ENCODE measurements at regions not wholly inside any gene's neighbourhood (a gene's known extent, or its start where the extent isn't known, plus 50 kb on each side); places are given as distances from the start of the nearest gene placed in this dataset.
"Not testable (repeated sequence)": the region's sequence is repeated elsewhere in the genome, so short reads cannot be mapped to it uniquely, and the experiment has no call there.

DNA sequence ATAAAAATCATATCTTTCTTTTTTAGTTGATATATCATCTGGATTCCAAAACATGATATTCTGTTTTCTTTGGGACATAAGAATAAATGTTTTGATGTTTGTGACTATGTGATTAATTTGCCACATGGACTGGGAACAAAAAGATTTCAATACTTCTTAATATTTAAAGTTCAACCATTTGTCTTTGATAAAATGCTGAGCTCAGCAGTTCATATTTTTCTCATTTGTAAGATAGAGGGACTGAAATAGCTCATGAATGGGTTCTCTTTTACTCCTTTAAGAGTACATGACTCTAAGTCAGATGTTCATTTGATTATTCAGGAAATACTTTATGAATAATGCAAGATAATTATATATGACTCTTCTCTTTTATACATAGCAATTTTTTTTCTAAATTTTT is 205.9 kb upstream of the FAM47A start:
- H3K36me3 ChIP-seq (ENCODE audit: insufficient read depth, low read length), result no peaks in the 10 kb centered on the region
- H3K4me1 ChIP-seq (ENCODE audit: control insufficient read depth, insufficient read depth, low read length), result peaks cover 6% of the 10 kb centered on the region
- no peaks in the 10 kb centered on the region for H3K27me3 ChIP-seq (ENCODE audit: control insufficient read depth, insufficient read depth, low read length)
- no peak overlapping the region for H3K9ac ChIP-seq (ENCODE audit: low read depth, low read length)
- no peak overlapping the region for H3K4me3 ChIP-seq (ENCODE audit: low read length)
- H3K9me3 ChIP-seq (replicated peaks; ENCODE audit: low read length), result no peaks in the 10 kb centered on the region
- H3K4me2 ChIP-seq (ENCODE audit: low read length), result no peak overlapping the region

DNA sequence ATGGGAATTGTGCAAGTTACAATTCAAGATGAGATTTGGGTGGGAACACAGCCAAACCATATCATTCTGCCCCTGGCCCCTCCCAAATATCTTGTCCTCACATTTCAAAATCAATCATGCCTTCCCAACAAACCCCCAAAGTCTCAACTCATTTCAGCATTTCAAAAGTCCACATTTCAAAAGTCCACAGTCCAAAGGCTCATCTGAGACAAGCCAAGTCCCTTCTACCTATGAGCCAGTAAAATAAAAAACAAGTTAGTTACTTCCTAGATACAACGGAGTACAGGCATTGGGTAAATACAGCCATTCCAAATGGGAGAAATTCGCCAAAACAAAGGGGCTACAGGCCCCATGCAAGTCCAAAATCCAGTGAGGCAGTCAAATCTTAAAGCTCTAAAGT is 203.3 kb upstream of the FAM47A start:
- not testable (repeated sequence) for H3K9me3 ChIP-seq (replicated peaks; ENCODE audit: low read length); H3K4me2 ChIP-seq (ENCODE audit: low read length); H3K36me3 ChIP-seq (ENCODE audit: insufficient read depth, low read length); H3K4me1 ChIP-seq (ENCODE audit: control insufficient read depth, insufficient read depth, low read length); H3K9ac ChIP-seq (ENCODE audit: low read depth, low read length); H3K4me3 ChIP-seq (ENCODE audit: low read length); H3K27me3 ChIP-seq (ENCODE audit: control insufficient read depth, insufficient read depth, low read length)

GRCh38 chrX:34332334-34332733 is 200.2 kb upstream of the FAM47A start:
- no peaks in the 10 kb centered on the region for H3K9me3 ChIP-seq (replicated peaks; ENCODE audit: low read length)
- H3K4me3 ChIP-seq (ENCODE audit: low read length), result no peak overlapping the region
- no peaks in the 10 kb centered on the region for H3K4me1 ChIP-seq (ENCODE audit: control insufficient read depth, insufficient read depth, low read length)
- no peak overlapping the region for H3K4me2 ChIP-seq (ENCODE audit: low read length)
- H3K36me3 ChIP-seq (ENCODE audit: insufficient read depth, low read length), result no peaks in the 10 kb centered on the region
- no peak overlapping the region for H3K9ac ChIP-seq (ENCODE audit: low read depth, low read length)
- no peaks in the 10 kb centered on the region for H3K27me3 ChIP-seq (ENCODE audit: control insufficient read depth, insufficient read depth, low read length)

GRCh38 chrX:34325460-34325859 is 193.3 kb upstream of the FAM47A start:
- no peak overlapping the region for H3K4me2 ChIP-seq (ENCODE audit: low read length)
- H3K9ac ChIP-seq (ENCODE audit: low read depth, low read length), result no peak overlapping the region
- no peaks in the 10 kb centered on the region for H3K9me3 ChIP-seq (replicated peaks; ENCODE audit: low read length)
- H3K4me1 ChIP-seq (ENCODE audit: control insufficient read depth, insufficient read depth, low read length), result no peaks in the 10 kb centered on the region
- H3K27me3 ChIP-seq (ENCODE audit: control insufficient read depth, insufficient read depth, low read length), result no peaks in the 10 kb centered on the region
- no peak overlapping the region for H3K4me3 ChIP-seq (ENCODE audit: low read length)
- no peaks in the 10 kb centered on the region for H3K36me3 ChIP-seq (ENCODE audit: insufficient read depth, low read length)

GRCh38 chrX:34320424-34320823 is 188.3 kb upstream of the FAM47A start:
- not testable (repeated sequence) for H3K9ac ChIP-seq (ENCODE audit: low read depth, low read length); H3K9me3 ChIP-seq (replicated peaks; ENCODE audit: low read length); H3K4me2 ChIP-seq (ENCODE audit: low read length); H3K36me3 ChIP-seq (ENCODE audit: insufficient read depth, low read length); H3K27me3 ChIP-seq (ENCODE audit: control insufficient read depth, insufficient read depth, low read length); H3K4me3 ChIP-seq (ENCODE audit: low read length); H3K4me1 ChIP-seq (ENCODE audit: control insufficient read depth, insufficient read depth, low read length)

- no peak overlapping the region for H3K9ac ChIP-seq (ENCODE audit: low read depth, low read length)
- no peaks in the 10 kb centered on the region for H3K36me3 ChIP-seq (ENCODE audit: insufficient read depth, low read length)
- no peak overlapping the region for H3K4me3 ChIP-seq (ENCODE audit: low read length)
- no peaks in the 10 kb centered on the region for H3K9me3 ChIP-seq (replicated peaks; ENCODE audit: low read length)
- no peaks in the 10 kb centered on the region for H3K27me3 ChIP-seq (ENCODE audit: control insufficient read depth, insufficient read depth, low read length)
- no peak overlapping the region for H3K4me2 ChIP-seq (ENCODE audit: low read length)
- no peaks in the 10 kb centered on the region for H3K4me1 ChIP-seq (ENCODE audit: control insufficient read depth, insufficient read depth, low read length)
These were observed 168.8 kb upstream of the FAM47A start for GRCh38 chrX:34300871-34301270.

GRCh38 chrX:34299451-34299967 is 167.4 kb upstream of the FAM47A start:
- Histone ChIP-seq H3K36me3 (ENCODE audit: insufficient read depth, low read length) (no peaks in the 10 kb centered on the region), H3K4me2 (ENCODE audit: low read length) (no peak overlapping the region), H3K9ac (ENCODE audit: low read depth, low read length) (no peak overlapping the region), H3K9me3 (replicated peaks; ENCODE audit: low read length) (no peaks in the 10 kb centered on the region), H3K4me1 (ENCODE audit: control insufficient read depth, insufficient read depth, low read length) (no peaks in the 10 kb centered on the region), H3K4me3 (ENCODE audit: low read length) (no peak overlapping the region), H3K27me3 (ENCODE audit: control insufficient read depth, insufficient read depth, low read length) (no peaks in the 10 kb centered on the region)

DNA sequence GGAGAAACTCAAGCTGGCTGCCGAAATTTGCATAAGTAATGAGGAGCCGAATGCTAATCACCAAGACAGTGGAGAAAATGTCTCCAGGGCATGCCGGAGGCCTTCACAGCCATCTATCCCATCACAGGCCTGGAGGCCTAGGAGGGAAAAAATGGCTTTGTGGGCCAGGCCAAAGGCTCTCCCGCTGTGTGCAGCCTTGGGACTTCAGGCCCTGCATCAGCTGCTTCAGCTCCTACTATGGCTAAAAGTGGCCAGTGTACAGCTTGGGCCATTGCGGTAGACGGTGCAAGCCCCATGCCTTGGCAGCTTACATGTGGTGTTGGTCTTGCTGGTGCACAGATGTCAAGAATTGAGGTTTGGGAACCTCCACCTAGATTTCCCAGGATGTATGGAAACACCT is 162.6 kb upstream of the FAM47A start:
- Histone ChIP-seq H3K4me2 (ENCODE audit: low read length) (no peak overlapping the region), H3K4me1 (ENCODE audit: control insufficient read depth, insufficient read depth, low read length) (no peaks in the 10 kb centered on the region), H3K9ac (ENCODE audit: low read depth, low read length) (no peak overlapping the region), H3K27me3 (ENCODE audit: control insufficient read depth, insufficient read depth, low read length) (no peaks in the 10 kb centered on the region), H3K36me3 (ENCODE audit: insufficient read depth, low read length) (no peaks in the 10 kb centered on the region), H3K4me3 (ENCODE audit: low read length) (no peak overlapping the region), H3K9me3 (replicated peaks; ENCODE audit: low read length) (no peaks in the 10 kb centered on the region)

DNA sequence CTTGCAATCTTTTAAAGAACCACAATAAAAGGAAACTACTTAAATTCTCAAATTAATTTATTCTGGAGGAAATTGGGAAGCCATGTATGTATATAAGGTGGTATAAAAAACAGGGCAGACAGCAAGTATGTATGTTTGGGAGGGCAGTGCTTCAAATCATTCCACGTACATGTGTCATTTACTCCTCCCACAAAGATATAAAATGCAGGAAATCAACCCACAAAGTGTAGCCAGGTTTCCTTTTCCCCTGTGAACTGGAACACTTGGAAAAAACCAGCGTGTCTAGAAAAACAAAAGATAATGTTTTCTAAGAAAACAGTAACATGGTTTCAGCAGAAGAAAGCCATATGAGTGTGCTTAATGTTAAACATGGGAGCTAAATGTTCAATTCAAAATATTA is 156.7 kb upstream of the FAM47A start:
- Histone ChIP-seq H3K9ac (ENCODE audit: low read depth, low read length) (no peak overlapping the region), H3K9me3 (replicated peaks; ENCODE audit: low read length) (no peaks in the 10 kb centered on the region), H3K4me2 (ENCODE audit: low read length) (peak overlapping the region; percentile 15), H3K4me3 (ENCODE audit: low read length) (no peak overlapping the region), H3K4me1 (ENCODE audit: control insufficient read depth, insufficient read depth, low read length) (peaks cover 10% of the 10 kb centered on the region), H3K36me3 (ENCODE audit: insufficient read depth, low read length) (no peaks in the 10 kb centered on the region), H3K27me3 (ENCODE audit: control insufficient read depth, insufficient read depth, low read length) (no peaks in the 10 kb centered on the region)

DNA sequence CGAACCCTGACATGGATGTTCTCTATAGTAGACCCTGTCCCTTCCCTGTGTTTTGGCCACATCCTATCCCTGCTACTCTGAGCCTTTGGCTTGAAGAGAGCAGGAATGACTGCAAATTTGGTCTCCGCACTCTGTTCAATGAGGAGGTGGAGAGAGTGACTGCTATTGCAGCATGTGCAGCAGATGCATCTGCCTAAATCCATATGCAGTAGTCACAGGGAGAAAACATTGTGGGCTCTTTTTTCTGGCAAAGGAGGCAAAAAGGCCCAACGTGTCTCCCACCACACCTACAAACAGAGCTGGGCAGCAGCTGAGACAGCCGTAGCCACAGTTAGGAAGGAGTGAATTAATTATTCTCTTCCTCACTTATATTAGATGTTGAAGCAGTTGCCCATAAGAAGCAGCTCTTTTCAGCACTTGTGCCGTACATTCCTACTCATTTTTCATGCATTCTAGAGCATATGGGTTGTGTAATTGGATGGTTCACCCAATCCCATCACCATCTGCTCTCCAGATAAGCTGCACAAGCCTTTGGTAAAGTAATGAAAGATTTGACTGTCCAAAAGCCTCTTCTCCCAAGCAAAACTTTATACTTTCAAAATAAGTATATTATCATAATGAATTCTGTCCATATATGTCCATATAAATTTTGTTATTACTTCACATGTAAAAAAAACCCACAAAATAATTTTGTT is 147.9 kb upstream of the FAM47A start:
- Histone ChIP-seq H3K27me3 (ENCODE audit: control insufficient read depth, insufficient read depth, low read length) (no peaks in the 10 kb centered on the region), H3K9me3 (replicated peaks; ENCODE audit: low read length) (no peaks in the 10 kb centered on the region), H3K36me3 (ENCODE audit: insufficient read depth, low read length) (no peaks in the 10 kb centered on the region), H3K4me3 (ENCODE audit: low read length) (no peak overlapping the region), H3K4me2 (ENCODE audit: low read length) (no peak overlapping the region), H3K4me1 (ENCODE audit: control insufficient read depth, insufficient read depth, low read length) (no peaks in the 10 kb centered on the region), H3K9ac (ENCODE audit: low read depth, low read length) (no peak overlapping the region)

DNA sequence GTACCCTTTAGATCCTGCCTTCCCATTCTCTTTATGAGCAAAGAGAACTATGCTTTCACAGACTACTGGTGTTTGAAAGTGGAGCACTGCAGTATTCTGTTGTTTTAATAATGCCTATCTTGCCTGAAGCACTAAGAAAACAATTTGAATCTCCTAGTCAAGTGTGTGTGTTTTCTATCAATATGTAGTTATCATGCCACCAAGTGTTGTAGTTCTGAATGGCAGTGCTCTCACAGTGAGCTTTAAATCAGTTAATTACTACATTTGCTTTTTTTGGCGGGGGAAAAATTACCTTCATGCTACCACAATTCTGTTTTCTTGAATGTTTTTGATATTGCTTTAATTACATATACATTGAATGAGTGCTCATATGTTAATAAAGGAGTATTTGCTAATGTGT is 143.6 kb upstream of the FAM47A start:
- Histone ChIP-seq H3K4me3 (ENCODE audit: low read length) (no peak overlapping the region), H3K27me3 (ENCODE audit: control insufficient read depth, insufficient read depth, low read length) (no peaks in the 10 kb centered on the region), H3K4me2 (ENCODE audit: low read length) (no peak overlapping the region), H3K9ac (ENCODE audit: low read depth, low read length) (no peak overlapping the region), H3K4me1 (ENCODE audit: control insufficient read depth, insufficient read depth, low read length) (no peaks in the 10 kb centered on the region), H3K9me3 (replicated peaks; ENCODE audit: low read length) (no peaks in the 10 kb centered on the region), H3K36me3 (ENCODE audit: insufficient read depth, low read length) (no peaks in the 10 kb centered on the region)

DNA sequence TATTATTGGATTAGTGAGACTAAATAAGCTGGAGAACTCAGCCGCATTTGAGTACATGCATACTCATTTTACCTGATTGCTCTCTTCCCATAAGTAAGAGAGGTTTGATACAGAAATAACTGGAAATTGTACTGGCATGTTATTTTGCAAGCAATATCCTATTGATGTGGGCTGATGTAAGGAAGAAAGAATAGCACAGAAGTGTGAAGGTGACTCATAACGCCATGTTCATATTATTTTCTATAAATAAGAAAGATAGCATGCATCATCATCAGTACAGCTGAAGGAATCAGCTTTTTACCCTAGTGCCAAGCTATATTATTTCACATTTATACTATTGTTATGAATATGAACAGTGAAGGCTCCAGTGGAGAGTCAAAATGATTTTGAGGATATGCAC is 138.3 kb upstream of the FAM47A start:
- Histone ChIP-seq H3K36me3 (ENCODE audit: insufficient read depth, low read length) (no peaks in the 10 kb centered on the region), H3K4me1 (ENCODE audit: control insufficient read depth, insufficient read depth, low read length) (no peaks in the 10 kb centered on the region), H3K9ac (ENCODE audit: low read depth, low read length) (no peak overlapping the region), H3K4me2 (ENCODE audit: low read length) (no peak overlapping the region), H3K27me3 (ENCODE audit: control insufficient read depth, insufficient read depth, low read length) (no peaks in the 10 kb centered on the region), H3K9me3 (replicated peaks; ENCODE audit: low read length) (no peaks in the 10 kb centered on the region), H3K4me3 (ENCODE audit: low read length) (no peak overlapping the region)

Data from skeletal muscle satellite cell (primary cell).